Thyroid gland (tissue), 4 donors: ENCODE measurements at regions not wholly inside any gene's neighbourhood (a gene's known extent, or its start where the extent isn't known, plus 50 kb on each side); places are given as distances from the start of the nearest gene placed in this dataset.

ENCODE experiments used
- DNase-seq, 2 donors: peaks; one replicate each; pipeline ENCODE4 v3.0.0-alpha.2; 2019
- H3K27ac ChIP-seq, 3 donors: fragments of 200-600 bp; sonication (generic); 1 replicate in 2 of 3; 2 replicates in 1 of 3; pipeline ENCODE4 v1.5.1; 2016 to 2019; ENCODE audit warnings: mild to moderate bottlenecking in 1 of 3, moderate library complexity in 1 of 3
- H3K27me3 ChIP-seq: fragments of 200-600 bp; sonication (generic); one replicate; pipeline ENCODE4 v1.5.1; 2019
- H3K36me3 ChIP-seq, 2 donors: fragments of 200-600 bp; sonication (generic); one replicate each; pipeline ENCODE4 v1.5.1; 2016 to 2019
- H3K4me1 ChIP-seq, 2 donors: fragments of 200-600 bp; sonication (generic); one replicate each; pipeline ENCODE4 v1.5.1; 2017 to 2019
- H3K4me3 ChIP-seq, 3 donors: fragments of 200-600 bp; sonication (generic); replicated peaks in 1 of 3; 1 replicate in 2 of 3; 2 replicates in 1 of 3; pipeline ENCODE4 v1.5.1; 2016; ENCODE audit warnings: mild to moderate bottlenecking in 1 of 3
- H3K9me3 ChIP-seq: fragments of 200-600 bp; sonication (generic); one replicate; pipeline ENCODE4 v1.5.1; 2017
- POLR2A ChIP-seq, 2 donors: fragments of 450-650 bp; IDR thresholded peaks; one replicate each; pipeline ENCODE4 v1.6.1; 2017; ENCODE audit warnings: antibody characterized with exemption in 2 of 2, mild to moderate bottlenecking in 2 of 2, moderate library complexity in 1 of 2
- WGBS, 2 donors: methylation state at CpG; one replicate each; pipeline ENCODE4 v1.1.5; 2017; 5-methylcytosine and 5-hydroxymethylcytosine counted together
- intact Hi-C: fragments of 100-400 bp; cut with DNase I; formaldehyde crosslinking; loops from one replicate; pipeline ENCODE4 v1.15.1; 2023
- TF ChIP-seq, protein P1 (sequence below), 6 experiments: fragments of 200-600 bp in 3 of 6; fragments of 450-650 bp in 3 of 6; sonication (generic) in 3 of 6; IDR thresholded peaks; one replicate each; pipeline ENCODE4 v1.5.1; 2016 to 2019; ENCODE audit warnings: antibody characterized with exemption in 6 of 6, mild to moderate bottlenecking in 2 of 6, inconsistent platforms in 1 of 6, moderate library complexity in 1 of 6

- Histone ChIP-seq H3K9me3 (no peaks in the 10 kb centered on the region), H3K4me1 (peaks cover 3 to 11% of the 10 kb centered on the region in 2 donors), H3K4me3 (no peak overlapping the region), H3K27ac (no peak overlapping the region), H3K36me3 (no peaks in the 10 kb centered on the region), H3K27me3 (no peaks in the 10 kb centered on the region)
- no peak for DNase-seq
- intact Hi-C loops, result no loop called here
- TF ChIP-seq, protein P1, sequence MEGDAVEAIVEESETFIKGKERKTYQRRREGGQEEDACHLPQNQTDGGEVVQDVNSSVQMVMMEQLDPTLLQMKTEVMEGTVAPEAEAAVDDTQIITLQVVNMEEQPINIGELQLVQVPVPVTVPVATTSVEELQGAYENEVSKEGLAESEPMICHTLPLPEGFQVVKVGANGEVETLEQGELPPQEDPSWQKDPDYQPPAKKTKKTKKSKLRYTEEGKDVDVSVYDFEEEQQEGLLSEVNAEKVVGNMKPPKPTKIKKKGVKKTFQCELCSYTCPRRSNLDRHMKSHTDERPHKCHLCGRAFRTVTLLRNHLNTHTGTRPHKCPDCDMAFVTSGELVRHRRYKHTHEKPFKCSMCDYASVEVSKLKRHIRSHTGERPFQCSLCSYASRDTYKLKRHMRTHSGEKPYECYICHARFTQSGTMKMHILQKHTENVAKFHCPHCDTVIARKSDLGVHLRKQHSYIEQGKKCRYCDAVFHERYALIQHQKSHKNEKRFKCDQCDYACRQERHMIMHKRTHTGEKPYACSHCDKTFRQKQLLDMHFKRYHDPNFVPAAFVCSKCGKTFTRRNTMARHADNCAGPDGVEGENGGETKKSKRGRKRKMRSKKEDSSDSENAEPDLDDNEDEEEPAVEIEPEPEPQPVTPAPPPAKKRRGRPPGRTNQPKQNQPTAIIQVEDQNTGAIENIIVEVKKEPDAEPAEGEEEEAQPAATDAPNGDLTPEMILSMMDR (IDR thresholded peaks at IDR 0.05), result no peak
- no peak for TF ChIP-seq POLR2A (IDR thresholded peaks at IDR 0.05)
- 94 to 95% methylated on average over 7 of the region's 7 CpGs for whole genome bisulfite sequencing, 2 donors
Measured at GRCh38 chr7:36038063-36038721, 114.9 kb upstream of the EEPD1 start.

GRCh38 chr7:36039243-36039642 lies 113.8 kb upstream of the EEPD1 start:
- Histone ChIP-seq H3K36me3 (no peaks in the 10 kb centered on the region), H3K27me3 (no peaks in the 10 kb centered on the region), H3K4me3 (no peak overlapping the region), H3K27ac (no peak overlapping the region), H3K4me1 (peaks cover 3 to 11% of the 10 kb centered on the region in 2 donors), H3K9me3 (no peaks in the 10 kb centered on the region)
- TF ChIP-seq, protein P1 (IDR thresholded peaks at IDR 0.05), result no peak
- no peak for TF ChIP-seq POLR2A (IDR thresholded peaks at IDR 0.05)
- no peak for DNase-seq
- intact Hi-C loops, result no loop called here
- WGBS, 2 donors, result 76 to 88% methylated on average over 11 of the region's 11 CpGs

DNA sequence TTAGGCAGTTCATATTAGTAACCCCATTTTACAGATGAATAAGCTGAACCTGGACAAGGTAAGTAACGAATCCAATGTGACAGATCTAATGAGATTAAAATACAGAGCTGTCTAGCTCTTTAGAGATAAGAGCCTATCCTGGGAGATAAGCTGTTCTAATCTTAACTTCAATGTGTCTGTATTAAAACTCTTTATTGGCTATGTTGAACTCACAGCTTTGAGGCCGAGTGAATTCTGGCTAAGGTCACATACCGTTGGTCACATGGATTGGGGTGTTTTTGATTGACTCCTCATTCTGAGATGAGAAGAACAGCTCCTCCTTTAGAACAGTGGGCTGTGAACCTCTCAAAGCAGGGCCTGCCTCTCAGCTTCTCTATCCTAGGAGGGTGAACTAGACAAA lies 113.4 kb upstream of the EEPD1 start:
- Histone ChIP-seq H3K36me3 (no peaks in the 10 kb centered on the region), H3K4me1 (peaks cover 3 to 11% of the 10 kb centered on the region in 2 donors), H3K27me3 (no peaks in the 10 kb centered on the region), H3K4me3 (no peak overlapping the region), H3K27ac (no peak overlapping the region), H3K9me3 (no peaks in the 10 kb centered on the region)
- WGBS, 2 donors, result 80 to 83% methylated on average over 3 of the region's 3 CpGs
- intact Hi-C loops, result no loop called here
- no peak for DNase-seq
- no peak for TF ChIP-seq POLR2A (IDR thresholded peaks at IDR 0.05)
- TF ChIP-seq, protein P1 (IDR thresholded peaks at IDR 0.05), result no peak

DNA sequence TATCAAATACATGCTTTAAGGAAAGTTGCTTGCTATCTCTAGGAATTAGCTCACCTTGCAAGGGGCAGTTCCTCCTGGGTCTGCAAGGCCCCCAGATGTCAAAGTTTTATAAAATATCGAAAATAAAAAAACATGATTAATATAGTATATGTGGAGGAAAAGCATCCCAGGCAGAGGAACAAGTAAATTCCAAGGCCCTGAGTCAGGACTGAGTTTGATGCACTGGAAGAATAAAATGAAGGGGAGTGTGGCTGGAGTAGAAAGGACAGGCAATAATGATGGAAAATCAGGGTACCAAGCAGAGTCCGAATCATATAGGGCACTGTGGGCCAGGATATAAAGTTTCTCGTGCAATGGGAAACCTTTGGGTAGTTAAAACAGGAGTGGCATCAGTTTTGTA lies 112.4 kb upstream of the EEPD1 start:
- H3K27ac ChIP-seq, result no peak overlapping the region
- intact Hi-C loops, result no loop called here
- H3K4me3 ChIP-seq, result no peak overlapping the region
- peaks cover 3 to 11% of the 10 kb centered on the region in 2 donors for H3K4me1 ChIP-seq
- DNase-seq, result no peak
- H3K36me3 ChIP-seq, result no peaks in the 10 kb centered on the region
- 83 to 97% methylated on average over 3 of the region's 3 CpGs for whole genome bisulfite sequencing, 2 donors
- TF ChIP-seq POLR2A (IDR thresholded peaks at IDR 0.05), result no peak
- TF ChIP-seq, protein P1 (IDR thresholded peaks at IDR 0.05), result no peak
- no peaks in the 10 kb centered on the region for H3K27me3 ChIP-seq
- no peaks in the 10 kb centered on the region for H3K9me3 ChIP-seq

DNA sequence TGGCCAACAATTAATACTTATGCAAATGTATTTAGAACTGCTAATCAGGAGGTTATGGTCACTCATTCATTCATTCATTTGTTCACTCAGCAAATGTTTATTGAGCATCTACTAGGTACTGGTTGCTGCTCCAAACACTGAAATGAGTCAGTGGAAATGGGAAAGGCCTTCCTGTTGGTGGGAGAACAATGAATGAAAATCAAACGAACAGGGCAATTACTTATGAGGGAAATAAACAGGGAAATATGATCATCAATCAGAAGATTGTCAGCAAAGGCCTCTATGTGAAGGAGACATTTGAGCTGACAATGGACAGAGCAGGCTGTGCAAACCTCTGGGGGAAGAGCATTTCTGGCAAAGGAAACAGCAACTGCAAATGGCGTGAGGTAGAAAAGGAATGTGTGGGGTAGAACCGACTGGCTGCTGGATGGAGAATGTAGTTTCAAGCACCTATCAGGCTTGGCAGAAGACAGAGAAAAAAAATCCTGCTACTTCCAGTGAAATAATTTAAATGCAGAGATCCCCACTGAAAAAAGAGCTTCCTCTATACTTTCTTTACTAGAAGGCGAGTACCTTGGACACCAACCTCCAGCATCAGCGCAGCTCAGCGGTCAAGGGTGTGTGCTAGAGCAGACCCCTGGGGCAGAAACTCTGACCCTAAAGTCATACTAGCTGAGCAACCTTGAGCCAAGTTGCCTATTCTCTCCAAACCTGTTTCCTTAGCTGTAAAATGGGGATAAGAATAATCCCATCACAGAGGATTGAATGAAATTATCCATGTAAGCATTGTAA lies 108.8 kb upstream of the EEPD1 start:
- no peak overlapping the region for H3K27ac ChIP-seq
- intact Hi-C loops, result no loop called here
- no peaks in the 10 kb centered on the region for H3K9me3 ChIP-seq
- peaks cover 0 to 15% of the 10 kb centered on the region in 2 donors for H3K4me1 ChIP-seq
- no peaks in the 10 kb centered on the region for H3K36me3 ChIP-seq
- TF ChIP-seq, protein P1 (IDR thresholded peaks at IDR 0.05), result no peak
- no peak for TF ChIP-seq POLR2A (IDR thresholded peaks at IDR 0.05)
- 77 to 85% methylated on average over 6 of the region's 6 CpGs for WGBS, 2 donors
- H3K4me3 ChIP-seq, result no peak overlapping the region
- DNase-seq, result no peak
- H3K27me3 ChIP-seq, result no peaks in the 10 kb centered on the region
